WTC11 (cell line): ENCODE measurements at regions not wholly inside any gene's neighbourhood (a gene's known extent, or its start where the extent isn't known, plus 50 kb on each side); places are given as distances from the start of the nearest gene placed in this dataset.

ENCODE experiments used
- ATAC-seq: fragments of 200-7000 bp; cut with Tn5 transposase; 2 replicates; pipeline ENCODE4 v1.10.0; 2021; ENCODE audit warnings: mild to moderate bottlenecking, moderate library complexity
- CTCF ChIA-PET: fragments of 300-600 bp; sonication (Branson Sonifier 250); formaldehyde crosslinking; loops from one replicate; lab custom pipeline; 2021; ENCODE audit warnings: antibody characterized with exemption; lab: Charles Lee
- POLR2A ChIA-PET: fragments of 350-600 bp; sonication (Branson Sonifier 250); formaldehyde crosslinking; loops from one replicate; lab custom pipeline; 2021; ENCODE audit warnings: antibody characterized with exemption; lab: Charles Lee
- DNase-seq: peaks from one replicate; pipeline ENCODE4 v3.0.0; 2021; ENCODE audit warnings: low spot score
- H3K27ac Mint-ChIP-seq: 2 replicates; pipeline ENCODE4 v1.8.0; 2021; ENCODE audit warnings: mixed read lengths
- H3K27me3 Mint-ChIP-seq: 2 replicates; pipeline ENCODE4 v1.8.0; 2021; ENCODE audit warnings: low read depth, mild to moderate bottlenecking, moderate library complexity, mixed read lengths
- H3K36me3 Mint-ChIP-seq: 2 replicates; pipeline ENCODE4 v1.8.0; 2021; ENCODE audit warnings: mixed read lengths
- H3K4me1 Mint-ChIP-seq: 2 replicates; pipeline ENCODE4 v1.8.0; 2022; ENCODE audit warnings: mixed read lengths
- H3K4me3 Mint-ChIP-seq: 2 replicates; pipeline ENCODE4 v1.8.0; 2021; ENCODE audit warnings: mild to moderate bottlenecking, moderate library complexity, mixed read lengths
- H3K9me3 Mint-ChIP-seq: 2 replicates; pipeline ENCODE4 v1.8.0; 2021; ENCODE audit warnings: mixed read lengths
- ARID4B ChIP-seq: sonication (generic); formaldehyde crosslinking; IDR thresholded peaks from 2 replicates; pipeline ENCODE4 v1.8.0; 2023; ENCODE audit warnings: missing genetic modification reagents, mild to moderate bottlenecking, borderline replicate concordance
- ATF1 ChIP-seq: sonication (generic); formaldehyde crosslinking; IDR thresholded peaks from 2 replicates; pipeline ENCODE4 v1.8.1; 2023; ENCODE audit warnings: mild to moderate bottlenecking, moderate library complexity, missing genetic modification reagents
- ATF3 ChIP-seq: sonication (generic); formaldehyde crosslinking; conservative IDR thresholded peaks from 2 replicates; pipeline ENCODE4 v1.8.1; 2022; ENCODE audit warnings: mild to moderate bottlenecking, missing genetic modification reagents
- CREM ChIP-seq: sonication (generic); formaldehyde crosslinking; IDR thresholded peaks from 2 replicates; pipeline ENCODE4 v1.8.1; 2022; ENCODE audit warnings: mild to moderate bottlenecking, missing genetic modification reagents, moderate library complexity
- E2F1 ChIP-seq: sonication (generic); formaldehyde crosslinking; IDR thresholded peaks from 2 replicates; pipeline ENCODE4 v1.8.0; 2022; ENCODE audit warnings: mild to moderate bottlenecking, missing genetic modification reagents
- ELF4 ChIP-seq: sonication (generic); formaldehyde crosslinking; IDR thresholded peaks from 2 replicates; pipeline ENCODE4 v1.8.1; 2022; ENCODE audit warnings: low read depth, mild to moderate bottlenecking, moderate library complexity, missing genetic modification reagents
- EMX1 ChIP-seq: fragments of 250-450 bp; sonication (Bioruptor Pico); IDR thresholded peaks from 2 replicates; pipeline ENCODE4 v1.8.0; 2021; ENCODE audit warnings: mild to moderate bottlenecking
- FOXK1 ChIP-seq: sonication (generic); formaldehyde crosslinking; IDR thresholded peaks from 2 replicates; pipeline ENCODE4 v1.8.0; 2022; ENCODE audit warnings: mild to moderate bottlenecking, moderate library complexity, missing genetic modification reagents
- FOXP4 ChIP-seq: sonication (generic); formaldehyde crosslinking; IDR thresholded peaks from 2 replicates; pipeline ENCODE4 v1.8.0; 2022; ENCODE audit warnings: mild to moderate bottlenecking, missing genetic modification reagents
- GABPB1 ChIP-seq: sonication (generic); formaldehyde crosslinking; IDR thresholded peaks from 2 replicates; pipeline ENCODE4 v1.8.1; 2023; ENCODE audit warnings: mild to moderate bottlenecking, missing genetic modification reagents
- GTF2I ChIP-seq: fragments of 250-450 bp; sonication (Bioruptor Pico); conservative IDR thresholded peaks from 2 replicates; pipeline ENCODE4 v1.4.0; 2021; ENCODE audit warnings: mild to moderate bottlenecking
- IRF2 ChIP-seq: sonication (generic); formaldehyde crosslinking; IDR thresholded peaks from 2 replicates; pipeline ENCODE4 v1.8.0; 2022; ENCODE audit warnings: low read depth, missing genetic modification reagents, borderline replicate concordance
- NFE2L1 ChIP-seq: sonication (generic); formaldehyde crosslinking; IDR thresholded peaks from 2 replicates; pipeline ENCODE4 v1.8.1; 2023; ENCODE audit warnings: missing genetic modification reagents
- NR2C2 ChIP-seq: sonication (generic); formaldehyde crosslinking; IDR thresholded peaks from 2 replicates; pipeline ENCODE4 v1.8.0; 2022; ENCODE audit warnings: mild to moderate bottlenecking, missing genetic modification reagents
- NR3C1 ChIP-seq: sonication (generic); formaldehyde crosslinking; conservative IDR thresholded peaks from 2 replicates; pipeline ENCODE4 v1.8.1; 2023; ENCODE audit warnings: low read depth, mild to moderate bottlenecking, missing genetic modification reagents
- PREB ChIP-seq: sonication (generic); formaldehyde crosslinking; IDR thresholded peaks from 2 replicates; pipeline ENCODE4 v1.8.1; 2022; ENCODE audit warnings: mild to moderate bottlenecking, missing genetic modification reagents, moderate library complexity, borderline replicate concordance
- SOX15 ChIP-seq: fragments of 250-450 bp; sonication (Bioruptor Pico); IDR thresholded peaks from 2 replicates; pipeline ENCODE4 v1.9.0; 2021; ENCODE audit warnings: mild to moderate bottlenecking
- TCF7 ChIP-seq: sonication (generic); formaldehyde crosslinking; IDR thresholded peaks from 2 replicates; pipeline ENCODE4 v1.8.0; 2022; ENCODE audit warnings: mild to moderate bottlenecking, low read depth, missing genetic modification reagents, moderate library complexity
- TEAD1 ChIP-seq: sonication (generic); formaldehyde crosslinking; IDR thresholded peaks from 2 replicates; pipeline ENCODE4 v1.8.0; 2022; ENCODE audit warnings: mild to moderate bottlenecking, missing genetic modification reagents
- ZBTB43 ChIP-seq: sonication (generic); formaldehyde crosslinking; IDR thresholded peaks from 2 replicates; pipeline ENCODE4 v1.8.1; 2023; ENCODE audit warnings: mild to moderate bottlenecking, missing genetic modification reagents
- ZNF138 ChIP-seq: sonication (generic); formaldehyde crosslinking; conservative IDR thresholded peaks from 2 replicates; pipeline ENCODE4 v1.8.1; 2022; ENCODE audit warnings: mild to moderate bottlenecking, moderate library complexity, missing genetic modification reagents
- ZNF219 ChIP-seq: sonication (generic); formaldehyde crosslinking; IDR thresholded peaks from 2 replicates; pipeline ENCODE4 v1.8.0; 2023; ENCODE audit warnings: missing genetic modification reagents, mild to moderate bottlenecking, borderline replicate concordance
- ZNF317 ChIP-seq: sonication (generic); formaldehyde crosslinking; IDR thresholded peaks from 2 replicates; pipeline ENCODE4 v1.8.1; 2023; ENCODE audit warnings: low read depth, mild to moderate bottlenecking, moderate library complexity, missing genetic modification reagents, borderline replicate concordance
- ZNF425 ChIP-seq: fragments of 250-450 bp; sonication (Bioruptor Pico); conservative IDR thresholded peaks from 2 replicates; pipeline ENCODE4 v1.9.0; 2021; ENCODE audit warnings: mild to moderate bottlenecking
- ZNF671 ChIP-seq: fragments of 250-450 bp; sonication (Bioruptor Pico); IDR thresholded peaks from 2 replicates; pipeline ENCODE4 v1.8.0; 2021; ENCODE audit warnings: mild to moderate bottlenecking

GRCh38 chr12:91801048-91801447 lies 344.6 kb downstream of the BTG1 start:
- ATAC-seq (no peak), DNase-seq (no peak)
- POLR2A ChIA-PET: no interaction called here
- Mint-ChIP-seq H3K9me3 (peaks cover 23% of the 10 kb centered on the region), H3K27me3 (no peaks in the 10 kb centered on the region), H3K4me1 (peaks cover 6% of the 10 kb centered on the region), H3K4me3 (no peak overlapping the region), H3K27ac (no peak overlapping the region), H3K36me3 (peaks cover 8% of the 10 kb centered on the region)
- no peak for TF ChIP-seq SOX15 (CRISPR knock-in tag)
- no peak for TF ChIP-seq PREB (CRISPR knock-in tag)
- no peak for TF ChIP-seq ZBTB43 (CRISPR knock-in tag)
- TF ChIP-seq ZNF219 (CRISPR knock-in tag): no peak
- no peak for TF ChIP-seq CREM (CRISPR knock-in tag)
- no peak for TF ChIP-seq NFE2L1 (CRISPR knock-in tag)
- no peak for TF ChIP-seq TEAD1 (CRISPR knock-in tag)
- no peak for TF ChIP-seq GABPB1 (CRISPR knock-in tag)
- TF ChIP-seq FOXP4 (CRISPR knock-in tag): no peak
- no peak for TF ChIP-seq ZNF317 (CRISPR knock-in tag)
- no peak for TF ChIP-seq ATF1 (CRISPR knock-in tag)
- TF ChIP-seq ZNF138: no peak
- TF ChIP-seq IRF2: no peak
- no peak for TF ChIP-seq ZNF425 (CRISPR knock-in tag)
- TF ChIP-seq TCF7 (CRISPR knock-in tag): no peak
- TF ChIP-seq ATF3 (CRISPR knock-in tag): no peak
- CTCF ChIA-PET: interaction anchor here (2.7 kb wide), 1 partner anchor 11 kb away, joined by 10 read pairs; no protein-coding TSS in a partner anchor

GRCh38 chr12:91793676-91794075 lies 352.0 kb downstream of the BTG1 start:
- ChIA-PET CTCF (no interaction called here), POLR2A (no interaction called here)
- DNase-seq (no peak), ATAC-seq (no peak)
- Mint-ChIP-seq H3K9me3 (peaks cover 7% of the 10 kb centered on the region; the same call in 1 of the 2 replicates), H3K4me1 (peaks cover 10% of the 10 kb centered on the region), H3K27ac (no peak overlapping the region), H3K36me3 (no peaks in the 10 kb centered on the region), H3K4me3 (no peak overlapping the region), H3K27me3 (no peaks in the 10 kb centered on the region)
- TF ChIP-seq E2F1 (CRISPR knock-in tag) (no peak), GABPB1 (CRISPR knock-in tag) (no peak), ARID4B (CRISPR knock-in tag) (no peak), FOXK1 (no peak), TEAD1 (CRISPR knock-in tag) (no peak), SOX15 (CRISPR knock-in tag) (no peak), ZNF671 (CRISPR knock-in tag) (no peak), NR2C2 (CRISPR knock-in tag) (no peak), ELF4 (no peak), NR3C1 (no peak), GTF2I (CRISPR knock-in tag) (no peak), EMX1 (CRISPR knock-in tag) (no peak)
